ENCODE measurements at regions not wholly inside any gene's neighbourhood (a gene's known extent, or its start where the extent isn't known, plus 50 kb on each side); places are given as distances from the start of the nearest gene placed in this dataset.

GRCh38 chr11:97269527-97269926 is 879.7 kb downstream of the JRKL start:
- DNase-seq (ENCODE audit: low read depth), result peak; percentile 26
- H3K4me3 ChIP-seq (ENCODE audit: low read depth, low read length), result no peak overlapping the region
- peak; percentile 40 for TF ChIP-seq CTCF (conservative IDR thresholded peaks at IDR 0.05; ENCODE audit: low read depth, low read length)

- no peak for TF ChIP-seq CTCF (conservative IDR thresholded peaks at IDR 0.05; ENCODE audit: low read depth, low read length)
- no peak overlapping the region for H3K4me3 ChIP-seq (ENCODE audit: low read depth, low read length)
- no peak for DNase-seq (ENCODE audit: low read depth)
These were observed 889.5 kb downstream of the JRKL start for GRCh38 chr11:97279341-97279740.

GRCh38 chr11:97280347-97280746 is 890.5 kb downstream of the JRKL start:
- H3K4me3 ChIP-seq (ENCODE audit: low read depth, low read length), result no peak overlapping the region
- no peak for DNase-seq (ENCODE audit: low read depth)
- no peak for TF ChIP-seq CTCF (conservative IDR thresholded peaks at IDR 0.05; ENCODE audit: low read depth, low read length)

GRCh38 chr11:97289823-97290222 is 900.0 kb downstream of the JRKL start:
- TF ChIP-seq CTCF (conservative IDR thresholded peaks at IDR 0.05; ENCODE audit: low read depth, low read length), result no peak
- DNase-seq (ENCODE audit: low read depth), result no peak

GRCh38 chr11:97290464-97291041 is 900.7 kb downstream of the JRKL start:
- no peak overlapping the region for H3K4me3 ChIP-seq (ENCODE audit: low read depth, low read length)
- DNase-seq (ENCODE audit: low read depth), result peak; percentile 35
- TF ChIP-seq CTCF (conservative IDR thresholded peaks at IDR 0.05; ENCODE audit: low read depth, low read length), result no peak

More at GRCh38 chr11:97289823-97290222, 900.0 kb downstream of the JRKL start:
- no peak overlapping the region for H3K4me3 ChIP-seq (ENCODE audit: low read depth, low read length)

GRCh38 chr11:97296301-97296700 is 906.5 kb downstream of the JRKL start:
- TF ChIP-seq CTCF (conservative IDR thresholded peaks at IDR 0.05; ENCODE audit: low read depth, low read length), result no peak
- no peak overlapping the region for H3K4me3 ChIP-seq (ENCODE audit: low read depth, low read length)
- no peak for DNase-seq (ENCODE audit: low read depth)

- no peak overlapping the region for H3K4me3 ChIP-seq (ENCODE audit: low read depth, low read length)
- no peak for TF ChIP-seq CTCF (conservative IDR thresholded peaks at IDR 0.05; ENCODE audit: low read depth, low read length)
- no peak for DNase-seq (ENCODE audit: low read depth)
These were observed 919.5 kb downstream of the JRKL start for GRCh38 chr11:97309291-97309690.
